ENCODE measurements at regions not wholly inside any gene's neighbourhood (a gene's known extent, or its start where the extent isn't known, plus 50 kb on each side); places are given as distances from the start of the nearest gene placed in this dataset.

- H3K36me3 ChIP-seq = no peaks in the 10 kb centered on the region
- no peaks in the 10 kb centered on the region for H3K9me3 ChIP-seq
- H3K4me1 ChIP-seq = peaks cover 0 to 51% (median 31%) of the 10 kb centered on the region in 4 donors
- peak overlapping the region in 2 of 4 donors; percentile 5 to 76 for H3K27ac ChIP-seq (replicated peaks in 1 of 4)
- no peak for DNase-seq (ENCODE audit: extremely low spot score)
- no peaks in the 10 kb centered on the region for H3K27me3 ChIP-seq
- no peak overlapping the region for H3K4me3 ChIP-seq
- 85% methylated on average over 6 of the region's 6 CpGs for WGBS
- intact Hi-C loops (cut with DNase I) = no loop called here
- TF ChIP-seq POLR2A (IDR thresholded peaks at IDR 0.05; ENCODE audit: low read depth) (no peak), EP300 (IDR thresholded peaks at IDR 0.05) (no peak), POLR2AphosphoS5 (IDR thresholded peaks at IDR 0.05) (no peak)
- TF ChIP-seq, protein P1, sequence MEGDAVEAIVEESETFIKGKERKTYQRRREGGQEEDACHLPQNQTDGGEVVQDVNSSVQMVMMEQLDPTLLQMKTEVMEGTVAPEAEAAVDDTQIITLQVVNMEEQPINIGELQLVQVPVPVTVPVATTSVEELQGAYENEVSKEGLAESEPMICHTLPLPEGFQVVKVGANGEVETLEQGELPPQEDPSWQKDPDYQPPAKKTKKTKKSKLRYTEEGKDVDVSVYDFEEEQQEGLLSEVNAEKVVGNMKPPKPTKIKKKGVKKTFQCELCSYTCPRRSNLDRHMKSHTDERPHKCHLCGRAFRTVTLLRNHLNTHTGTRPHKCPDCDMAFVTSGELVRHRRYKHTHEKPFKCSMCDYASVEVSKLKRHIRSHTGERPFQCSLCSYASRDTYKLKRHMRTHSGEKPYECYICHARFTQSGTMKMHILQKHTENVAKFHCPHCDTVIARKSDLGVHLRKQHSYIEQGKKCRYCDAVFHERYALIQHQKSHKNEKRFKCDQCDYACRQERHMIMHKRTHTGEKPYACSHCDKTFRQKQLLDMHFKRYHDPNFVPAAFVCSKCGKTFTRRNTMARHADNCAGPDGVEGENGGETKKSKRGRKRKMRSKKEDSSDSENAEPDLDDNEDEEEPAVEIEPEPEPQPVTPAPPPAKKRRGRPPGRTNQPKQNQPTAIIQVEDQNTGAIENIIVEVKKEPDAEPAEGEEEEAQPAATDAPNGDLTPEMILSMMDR (IDR thresholded peaks at IDR 0.05) = no peak
These were observed 133.1 kb downstream of the IQUB start for GRCh38 chr7:123401295-123401694.

DNA sequence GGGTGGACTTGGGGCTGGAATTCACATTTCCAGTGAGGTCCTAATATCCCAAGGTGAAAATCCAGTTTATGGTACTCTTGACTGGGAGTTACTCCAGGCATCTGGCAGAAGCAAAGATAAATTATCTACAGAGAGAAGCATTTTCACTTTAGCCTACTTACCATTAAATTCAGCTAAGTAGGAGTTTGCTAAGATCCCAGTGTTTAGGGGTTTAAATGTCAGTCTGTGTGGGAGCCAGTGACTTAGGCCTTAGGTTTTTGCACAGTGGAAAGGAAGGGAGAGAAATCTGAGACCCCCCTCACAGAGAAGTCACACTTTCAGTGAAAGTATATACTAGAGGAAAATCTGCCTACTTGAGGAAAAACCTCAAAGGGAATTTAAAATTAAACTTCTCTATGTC lies 134.2 kb downstream of the IQUB start:
- Histone ChIP-seq H3K36me3 (no peaks in the 10 kb centered on the region), H3K4me3 (no peak overlapping the region), H3K27ac (replicated peaks in 1 of 4) (peak overlapping the region; percentile 63 to 76 (median 70)), H3K9me3 (no peaks in the 10 kb centered on the region), H3K4me1 (peaks cover 0 to 43% (median 31%) of the 10 kb centered on the region in 4 donors), H3K27me3 (no peaks in the 10 kb centered on the region)
- no peak for DNase-seq (ENCODE audit: extremely low spot score)
- TF ChIP-seq POLR2A (IDR thresholded peaks at IDR 0.05; ENCODE audit: low read depth) (no peak), EP300 (IDR thresholded peaks at IDR 0.05) (no peak), POLR2AphosphoS5 (IDR thresholded peaks at IDR 0.05) (no peak)
- TF ChIP-seq, protein P1 (IDR thresholded peaks at IDR 0.05) = no peak
- intact Hi-C loops (cut with DNase I) = no loop called here

- H3K9me3 ChIP-seq = no peaks in the 10 kb centered on the region
- no peaks in the 10 kb centered on the region for H3K36me3 ChIP-seq
- intact Hi-C loops (cut with DNase I) = no loop called here
- peaks cover 0 to 43% (median 31%) of the 10 kb centered on the region in 4 donors for H3K4me1 ChIP-seq
- DNase-seq (ENCODE audit: extremely low spot score) = no peak
- peak overlapping the region in 3 of 4 donors; percentile 69 to 76 (median 72) for H3K27ac ChIP-seq (replicated peaks in 1 of 4)
- H3K4me3 ChIP-seq = no peak overlapping the region
- TF ChIP-seq POLR2A (IDR thresholded peaks at IDR 0.05; ENCODE audit: low read depth) (no peak), EP300 (IDR thresholded peaks at IDR 0.05) (no peak), POLR2AphosphoS5 (IDR thresholded peaks at IDR 0.05) (no peak)
- TF ChIP-seq, protein P1 (IDR thresholded peaks at IDR 0.05) = no peak
- H3K27me3 ChIP-seq = no peaks in the 10 kb centered on the region
These were observed 135.5 kb downstream of the IQUB start for GRCh38 chr7:123398921-123399320.

- intact Hi-C loops (cut with DNase I) = no loop called here
- no peaks in the 10 kb centered on the region for H3K27me3 ChIP-seq
- peak overlapping the region in 2 of 4 donors; percentile 72 to 76 for H3K27ac ChIP-seq (replicated peaks in 1 of 4)
- no peak overlapping the region for H3K4me3 ChIP-seq
- no peaks in the 10 kb centered on the region for H3K9me3 ChIP-seq
- TF ChIP-seq EP300 (IDR thresholded peaks at IDR 0.05) (no peak), POLR2AphosphoS5 (IDR thresholded peaks at IDR 0.05) (no peak), POLR2A (IDR thresholded peaks at IDR 0.05; ENCODE audit: low read depth) (no peak)
- TF ChIP-seq, protein P1 (IDR thresholded peaks at IDR 0.05) = no peak
- H3K4me1 ChIP-seq = peaks cover 0 to 43% (median 31%) of the 10 kb centered on the region in 4 donors
- no peak for DNase-seq (ENCODE audit: extremely low spot score)
- no peaks in the 10 kb centered on the region for H3K36me3 ChIP-seq
- 77% methylated on average over 6 of the region's 6 CpGs for WGBS
These were observed 136.6 kb downstream of the IQUB start for GRCh38 chr7:123397746-123398338.

GRCh38 chr7:123393623-123394022 lies 140.8 kb downstream of the IQUB start:
- no peak for DNase-seq (ENCODE audit: extremely low spot score)
- intact Hi-C loops (cut with DNase I) = no loop called here
- TF ChIP-seq EP300 (IDR thresholded peaks at IDR 0.05) (no peak), POLR2A (IDR thresholded peaks at IDR 0.05; ENCODE audit: low read depth) (no peak), POLR2AphosphoS5 (IDR thresholded peaks at IDR 0.05) (no peak)
- TF ChIP-seq, protein P1 (IDR thresholded peaks at IDR 0.05) = no peak
- Histone ChIP-seq H3K4me1 (peaks cover 0 to 16% (median 11%) of the 10 kb centered on the region in 4 donors), H3K27me3 (no peaks in the 10 kb centered on the region), H3K27ac (replicated peaks in 1 of 4) (no peak overlapping the region), H3K9me3 (no peaks in the 10 kb centered on the region), H3K4me3 (no peak overlapping the region), H3K36me3 (no peaks in the 10 kb centered on the region)
- WGBS = 77% methylated on average over 6 of the region's 6 CpGs

All from esophagus muscularis mucosa (tissue), 4 donors.